Hepatocyte (in vitro differentiated cells): ENCODE measurements at regions not wholly inside any gene's neighbourhood (a gene's known extent, or its start where the extent isn't known, plus 50 kb on each side); places are given as distances from the start of the nearest gene placed in this dataset.

Experiments used
- CTCF ChIP-seq: fragments of 200-600 bp; sonication (generic); IDR thresholded peaks from 2 replicates; pipeline ENCODE4 v1.5.1; 2016; ENCODE audit warnings: antibody characterized with exemption, mild to moderate bottlenecking; ENCODE audit not compliant: poor library complexity
- EZH2 ChIP-seq: fragments of 200-600 bp; sonication (generic); IDR thresholded peaks from 2 replicates; pipeline ENCODE4 v1.6.1; 2016; ENCODE audit warnings: antibody characterized with exemption, mild to moderate bottlenecking, borderline replicate concordance
- EZH2phosphoT487 ChIP-seq: fragments of 200-600 bp; sonication (generic); IDR thresholded peaks from one replicate; pipeline ENCODE4 v1.6.1; 2018; ENCODE audit warnings: antibody characterized with exemption, mild to moderate bottlenecking, low read depth, moderate library complexity; ENCODE audit not compliant: unreplicated experiment, severe bottlenecking

DNA sequence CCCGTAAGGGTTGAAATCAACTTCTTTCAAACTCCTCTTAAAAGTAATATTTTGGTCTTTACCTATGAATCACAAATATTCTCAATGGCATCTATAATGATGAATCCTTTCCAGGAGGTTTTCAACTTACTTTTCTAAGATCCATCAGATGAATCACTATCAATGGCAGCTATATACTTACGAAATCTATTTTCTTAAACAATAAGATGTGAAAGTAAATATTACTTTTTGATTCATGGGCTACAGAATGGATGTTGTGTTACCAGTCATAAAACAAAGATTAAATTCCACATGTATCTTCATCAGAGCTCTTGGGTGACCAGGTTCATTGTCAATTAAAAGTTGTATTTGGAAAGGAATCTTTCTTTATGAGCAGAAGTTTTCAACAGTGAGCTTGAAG is 1877.7 kb upstream of the ACO1 start:
- TF ChIP-seq CTCF (no peak), EZH2 (no peak), EZH2phosphoT487 (no peak)
